GM12874 (cell line): ENCODE measurements at regions not wholly inside any gene's neighbourhood (a gene's known extent, or its start where the extent isn't known, plus 50 kb on each side); places are given as distances from the start of the nearest gene placed in this dataset.

Experiments used
- CTCF ChIP-seq: IDR thresholded peaks from 2 replicates; pipeline ENCODE4 v1.5.1; 2011; ENCODE audit warnings: low read depth, mild to moderate bottlenecking, control low read depth, low read length, moderate library complexity; ENCODE audit not compliant: insufficient read depth

GRCh38 chr1:221801773-221802516, 60.1 kb upstream of the DUSP10 start:
- no peak for TF ChIP-seq CTCF

GRCh38 chr1:221801251-221801661, 59.4 kb upstream of the DUSP10 start:
- TF ChIP-seq CTCF = no peak

DNA sequence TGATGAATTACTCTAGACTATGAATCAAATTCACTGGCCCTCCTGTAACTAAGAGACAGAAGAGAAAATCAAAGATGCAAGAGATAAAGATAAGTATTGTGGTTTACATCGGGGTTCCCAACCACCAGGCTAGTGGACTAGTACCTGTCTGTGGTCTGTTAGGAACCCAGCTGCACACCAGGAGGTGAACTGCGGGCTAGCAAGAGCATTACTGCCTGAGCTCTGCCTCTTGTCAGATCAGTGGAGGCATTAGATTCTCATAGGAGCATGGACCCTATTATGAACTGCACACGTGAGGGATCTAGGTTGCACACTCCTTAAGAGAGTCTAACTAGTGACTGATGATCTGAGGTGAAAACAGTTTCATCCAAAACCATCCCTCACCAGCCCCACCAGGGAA, 58.9 kb upstream of the DUSP10 start:
- TF ChIP-seq CTCF = no peak

DNA sequence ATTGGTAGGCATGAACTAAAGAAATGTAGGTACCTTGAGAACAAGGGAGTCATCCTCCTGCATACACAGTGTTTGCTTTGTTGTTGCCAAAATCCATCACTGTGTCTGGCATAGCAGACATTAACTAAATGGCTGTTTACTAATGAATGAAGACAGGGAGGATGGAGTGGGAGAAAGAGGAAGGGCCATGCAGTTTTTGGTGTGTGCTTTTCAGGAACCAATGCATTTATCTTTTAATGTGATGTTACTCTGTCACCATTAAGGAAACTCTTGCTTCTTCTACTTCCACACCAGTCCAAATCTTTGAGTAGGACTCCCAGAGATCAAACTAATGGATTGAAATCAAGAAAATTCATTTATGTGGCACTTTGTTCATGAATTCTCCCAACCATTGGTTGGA, 55.6 kb upstream of the DUSP10 start:
- no peak for TF ChIP-seq CTCF

- TF ChIP-seq CTCF = no peak
These were observed 54.8 kb upstream of the DUSP10 start for GRCh38 chr1:221796700-221797099.

GRCh38 chr1:221795380-221795779, 53.5 kb upstream of the DUSP10 start:
- TF ChIP-seq CTCF = no peak

DNA sequence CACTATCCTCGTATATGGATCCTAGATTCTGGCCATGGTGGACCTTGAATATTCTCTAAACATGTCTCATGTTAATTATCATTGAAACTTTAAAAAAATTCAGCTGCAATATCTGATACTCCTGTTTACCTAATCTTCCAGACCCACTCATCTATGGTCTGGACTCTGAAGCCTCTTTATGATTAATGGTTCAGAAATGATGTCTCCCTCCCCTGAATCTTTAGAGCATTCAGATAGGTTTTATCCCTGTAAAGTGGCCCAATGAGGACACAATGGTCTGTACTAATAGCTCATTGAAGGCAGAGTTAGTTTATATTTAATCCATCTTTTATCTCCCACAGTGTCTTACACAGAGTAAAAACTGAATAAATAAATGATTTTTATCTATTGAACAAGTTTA, 53.0 kb upstream of the DUSP10 start:
- no peak for TF ChIP-seq CTCF
